ENCODE measurements at regions not wholly inside any gene's neighbourhood (a gene's known extent, or its start where the extent isn't known, plus 50 kb on each side); places are given as distances from the start of the nearest gene placed in this dataset.

GRCh38 chr13:105116966-105117365 is 1418.5 kb downstream of the EFNB2 start:
- CTCF ChIA-PET: no interaction called here
- no peaks in the 10 kb centered on the region for H3K36me3 ChIP-seq (ENCODE audit: control insufficient read depth, insufficient read depth, low read length)

GRCh38 chr13:105112561-105112960 is 1422.9 kb downstream of the EFNB2 start:
- CTCF ChIA-PET: no interaction called here
- Histone ChIP-seq H3K36me3 (ENCODE audit: control insufficient read depth, insufficient read depth, low read length) (no peaks in the 10 kb centered on the region), H3K4me3 (ENCODE audit: low read depth, low read length) (no peak overlapping the region), H3K27me3 (ENCODE audit: control insufficient read depth, insufficient read depth, low read length) (no peaks in the 10 kb centered on the region)
- no peak for DNase-seq (ENCODE audit: low read depth)
- POLR2A ChIA-PET: no interaction called here
- TF ChIP-seq, protein P1, sequence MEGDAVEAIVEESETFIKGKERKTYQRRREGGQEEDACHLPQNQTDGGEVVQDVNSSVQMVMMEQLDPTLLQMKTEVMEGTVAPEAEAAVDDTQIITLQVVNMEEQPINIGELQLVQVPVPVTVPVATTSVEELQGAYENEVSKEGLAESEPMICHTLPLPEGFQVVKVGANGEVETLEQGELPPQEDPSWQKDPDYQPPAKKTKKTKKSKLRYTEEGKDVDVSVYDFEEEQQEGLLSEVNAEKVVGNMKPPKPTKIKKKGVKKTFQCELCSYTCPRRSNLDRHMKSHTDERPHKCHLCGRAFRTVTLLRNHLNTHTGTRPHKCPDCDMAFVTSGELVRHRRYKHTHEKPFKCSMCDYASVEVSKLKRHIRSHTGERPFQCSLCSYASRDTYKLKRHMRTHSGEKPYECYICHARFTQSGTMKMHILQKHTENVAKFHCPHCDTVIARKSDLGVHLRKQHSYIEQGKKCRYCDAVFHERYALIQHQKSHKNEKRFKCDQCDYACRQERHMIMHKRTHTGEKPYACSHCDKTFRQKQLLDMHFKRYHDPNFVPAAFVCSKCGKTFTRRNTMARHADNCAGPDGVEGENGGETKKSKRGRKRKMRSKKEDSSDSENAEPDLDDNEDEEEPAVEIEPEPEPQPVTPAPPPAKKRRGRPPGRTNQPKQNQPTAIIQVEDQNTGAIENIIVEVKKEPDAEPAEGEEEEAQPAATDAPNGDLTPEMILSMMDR (IDR thresholded peaks at IDR 0.05; ENCODE audit: insufficient read depth, low read depth, low read length): no peak

More at GRCh38 chr13:105116966-105117365, 1418.5 kb downstream of the EFNB2 start:
- DNase-seq (ENCODE audit: low read depth): no peak
- TF ChIP-seq, protein P1 (IDR thresholded peaks at IDR 0.05; ENCODE audit: insufficient read depth, low read depth, low read length): no peak
- H3K4me3 ChIP-seq (ENCODE audit: low read depth, low read length): no peak overlapping the region
- no peaks in the 10 kb centered on the region for H3K27me3 ChIP-seq (ENCODE audit: control insufficient read depth, insufficient read depth, low read length)
- POLR2A ChIA-PET: no interaction called here

DNA sequence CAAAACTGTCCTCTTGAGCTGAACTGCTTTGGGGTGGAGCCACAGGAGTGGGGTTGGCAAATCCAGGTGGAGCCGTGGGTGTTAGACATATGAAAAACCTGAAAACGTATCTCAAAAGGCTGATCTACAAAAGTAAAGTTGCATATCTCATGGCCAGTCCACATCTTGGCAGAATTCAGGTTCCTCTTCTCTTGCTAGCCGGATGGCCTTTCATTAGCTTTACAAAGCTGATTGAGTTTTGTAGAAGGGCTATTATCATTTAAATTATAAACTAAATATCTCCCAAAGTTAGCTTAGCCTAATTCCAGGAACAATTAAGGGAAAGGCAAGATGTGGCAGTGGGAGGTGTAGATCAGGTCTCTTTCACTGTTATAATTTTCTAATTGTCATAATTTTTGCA is 1427.7 kb downstream of the EFNB2 start:
- CTCF ChIA-PET: no interaction called here
- H3K36me3 ChIP-seq (ENCODE audit: control insufficient read depth, insufficient read depth, low read length): no peaks in the 10 kb centered on the region
- no peak for DNase-seq (ENCODE audit: low read depth)
- POLR2A ChIA-PET: no interaction called here
- H3K4me3 ChIP-seq (ENCODE audit: low read depth, low read length): no peak overlapping the region
- H3K27me3 ChIP-seq (ENCODE audit: control insufficient read depth, insufficient read depth, low read length): no peaks in the 10 kb centered on the region; the same call in 1 of the 2 replicates
- TF ChIP-seq, protein P1 (IDR thresholded peaks at IDR 0.05; ENCODE audit: insufficient read depth, low read depth, low read length): no peak

DNA sequence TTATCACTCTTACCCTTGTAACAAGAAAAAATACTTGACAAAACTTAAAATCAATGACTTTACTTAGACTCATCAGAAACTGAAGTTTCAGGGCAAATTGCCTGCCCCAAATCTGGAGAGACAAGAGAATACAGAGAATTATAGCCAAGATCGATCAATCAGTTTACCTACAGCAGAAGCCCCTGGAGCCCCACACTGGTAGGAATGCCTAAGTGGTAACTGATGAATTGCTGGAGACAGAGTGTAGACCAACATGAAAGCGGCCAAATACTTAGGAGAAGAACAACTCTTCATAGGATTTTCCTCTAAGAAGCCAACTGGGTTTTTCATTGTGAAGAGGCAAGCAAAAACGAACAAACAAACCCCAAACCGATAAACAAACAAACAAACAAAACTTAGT is 1430.0 kb downstream of the EFNB2 start:
- POLR2A ChIA-PET: no interaction called here
- H3K36me3 ChIP-seq (ENCODE audit: control insufficient read depth, insufficient read depth, low read length): no peaks in the 10 kb centered on the region
- TF ChIP-seq, protein P1 (IDR thresholded peaks at IDR 0.05; ENCODE audit: insufficient read depth, low read depth, low read length): no peak
- CTCF ChIA-PET: no interaction called here
- no peaks in the 10 kb centered on the region; the same call in 1 of the 2 replicates for H3K27me3 ChIP-seq (ENCODE audit: control insufficient read depth, insufficient read depth, low read length)
- DNase-seq (ENCODE audit: low read depth): no peak
- H3K4me3 ChIP-seq (ENCODE audit: low read depth, low read length): no peak overlapping the region

GRCh38 chr13:105097521-105097920 is 1437.9 kb downstream of the EFNB2 start:
- DNase-seq (ENCODE audit: low read depth): no peak
- ChIA-PET POLR2A (interaction anchor here (0.7 kb wide), 1 partner anchor 71 kb away, joined by 3 read pairs; no protein-coding TSS in a partner anchor), CTCF (no interaction called here)
- no peaks in the 10 kb centered on the region for H3K36me3 ChIP-seq (ENCODE audit: control insufficient read depth, insufficient read depth, low read length)
- H3K27me3 ChIP-seq (ENCODE audit: control insufficient read depth, insufficient read depth, low read length): no peaks in the 10 kb centered on the region
- H3K4me3 ChIP-seq (ENCODE audit: low read depth, low read length): no peak overlapping the region
- TF ChIP-seq, protein P1 (IDR thresholded peaks at IDR 0.05; ENCODE audit: insufficient read depth, low read depth, low read length): no peak

Measured in BJ (cell line).